Activated B cell treated with CpG ODN at 0.5 μM for 24 hours (primary cell): ENCODE measurements at regions not wholly inside any gene's neighbourhood (a gene's known extent, or its start where the extent isn't known, plus 50 kb on each side); places are given as distances from the start of the nearest gene placed in this dataset.

Experiments used
- ATAC-seq: fragments of 200-7000 bp; cut with Tn5 transposase; one replicate; pipeline ENCODE4 v1.10.0; 2021; ENCODE audit warnings: low read depth, mild to moderate bottlenecking, moderate library complexity
- CTCF ChIA-PET: fragments of 350-600 bp; sonication (Branson Sonifier 250); formaldehyde crosslinking; loops from one replicate; lab custom pipeline; 2021; ENCODE audit warnings: antibody characterized with exemption; lab: Charles Lee
- POLR2A ChIA-PET: fragments of 350-600 bp; sonication (Branson Sonifier 250); formaldehyde crosslinking; loops from one replicate; lab custom pipeline; 2021; ENCODE audit warnings: antibody characterized with exemption; lab: Charles Lee
- DNase-seq: peaks from one replicate; pipeline ENCODE4 v3.0.0; 2022
- H3K27ac Mint-ChIP-seq: one replicate; pipeline ENCODE4 v1.8.0; 2020; ENCODE audit warnings: mixed read lengths
- H3K27me3 Mint-ChIP-seq: one replicate; pipeline ENCODE4 v1.8.0; 2021; ENCODE audit warnings: mixed read lengths
- H3K36me3 Mint-ChIP-seq: one replicate; pipeline ENCODE4 v1.8.0; 2021; ENCODE audit warnings: low read depth, mixed read lengths
- H3K4me1 Mint-ChIP-seq: one replicate; pipeline ENCODE4 v1.8.0; 2021; ENCODE audit warnings: mixed read lengths
- H3K4me3 Mint-ChIP-seq: one replicate; pipeline ENCODE4 v1.8.0; 2020; ENCODE audit warnings: mild to moderate bottlenecking, mixed read lengths
- H3K9me3 Mint-ChIP-seq: one replicate; pipeline ENCODE4 v1.8.0; 2020; ENCODE audit warnings: mixed read lengths
- CTCF ChIP-seq: fragments of 200-600 bp; IDR thresholded peaks from one replicate; pipeline ENCODE4 v1.8.0; 2022; ENCODE audit warnings: antibody characterized with exemption, mild to moderate bottlenecking
- intact Hi-C: fragments of 100-400 bp; cut with micrococcal nuclease; formaldehyde crosslinking; loops from one replicate; pipeline ENCODE4 v1.15.1; 2024

- H3K4me1 Mint-ChIP-seq = peaks cover 22% of the 10 kb centered on the region
- ATAC-seq (no peak), DNase-seq (no peak)
- H3K36me3 Mint-ChIP-seq = no peaks in the 10 kb centered on the region
- H3K9me3 Mint-ChIP-seq = no peaks in the 10 kb centered on the region
- intact Hi-C loops = no loop called here
- H3K4me3 Mint-ChIP-seq = no peak overlapping the region
- CTCF ChIA-PET = no interaction called here
- TF ChIP-seq CTCF = no peak
- H3K27me3 Mint-ChIP-seq = peaks cover 43% of the 10 kb centered on the region
- POLR2A ChIA-PET = no interaction called here
- no peak overlapping the region for H3K27ac Mint-ChIP-seq
Observed at GRCh38 chr2:242030226-242030575, 160.7 kb downstream of the RTP5 start.

GRCh38 chr2:242030858-242031257, 161.3 kb downstream of the RTP5 start:
- no peak for TF ChIP-seq CTCF
- DNase-seq (no peak), ATAC-seq (no peak)
- H3K9me3 Mint-ChIP-seq = no peaks in the 10 kb centered on the region
- no peak overlapping the region for H3K4me3 Mint-ChIP-seq
- no peak overlapping the region for H3K27ac Mint-ChIP-seq
- POLR2A ChIA-PET = no interaction called here
- peaks cover 47% of the 10 kb centered on the region for H3K27me3 Mint-ChIP-seq
- CTCF ChIA-PET = no interaction called here
- H3K4me1 Mint-ChIP-seq = peaks cover 22% of the 10 kb centered on the region
- no peaks in the 10 kb centered on the region for H3K36me3 Mint-ChIP-seq
- intact Hi-C loops = no loop called here

- ATAC-seq = peak; percentile 28
- Mint-ChIP-seq H3K4me1 (peaks cover 22% of the 10 kb centered on the region), H3K4me3 (peak overlapping the region; percentile 60), H3K27ac (no peak overlapping the region), H3K27me3 (peaks cover 50% of the 10 kb centered on the region), H3K9me3 (no peaks in the 10 kb centered on the region), H3K36me3 (no peaks in the 10 kb centered on the region)
- no peak for TF ChIP-seq CTCF
- intact Hi-C loops = no loop called here
- ChIA-PET CTCF (no interaction called here), POLR2A (no interaction called here)
- no peak for DNase-seq
Observed at GRCh38 chr2:242031481-242032019, 162.0 kb downstream of the RTP5 start.

GRCh38 chr2:242032780-242033656, 163.5 kb downstream of the RTP5 start:
- H3K27ac Mint-ChIP-seq = no peak overlapping the region
- ATAC-seq (no peak), DNase-seq (no peak)
- H3K27me3 Mint-ChIP-seq = peaks cover 52% of the 10 kb centered on the region
- POLR2A ChIA-PET = no interaction called here
- intact Hi-C loops = no loop called here
- no peaks in the 10 kb centered on the region for H3K9me3 Mint-ChIP-seq
- H3K4me3 Mint-ChIP-seq = no peak overlapping the region
- TF ChIP-seq CTCF = no peak
- H3K4me1 Mint-ChIP-seq = peaks cover 22% of the 10 kb centered on the region
- no peaks in the 10 kb centered on the region for H3K36me3 Mint-ChIP-seq
- CTCF ChIA-PET = no interaction called here

- ATAC-seq (no peak), DNase-seq (no peak)
- POLR2A ChIA-PET = no interaction called here
- H3K4me1 Mint-ChIP-seq = peaks cover 22% of the 10 kb centered on the region
- H3K36me3 Mint-ChIP-seq = no peaks in the 10 kb centered on the region
- no peak overlapping the region for H3K4me3 Mint-ChIP-seq
- CTCF ChIA-PET = no interaction called here
- no peak overlapping the region for H3K27ac Mint-ChIP-seq
- TF ChIP-seq CTCF = no peak
- peaks cover 57% of the 10 kb centered on the region for H3K27me3 Mint-ChIP-seq
- no peaks in the 10 kb centered on the region for H3K9me3 Mint-ChIP-seq
- intact Hi-C loops = no loop called here
Observed at GRCh38 chr2:242034138-242034537, 164.6 kb downstream of the RTP5 start.
